Upper lobe of right lung (tissue), 1 donor: ENCODE measurements at regions not wholly inside any gene's neighbourhood (a gene's known extent, or its start where the extent isn't known, plus 50 kb on each side); places are given as distances from the start of the nearest gene placed in this dataset.

Source experiments
- ATAC-seq: fragments of 200-7000 bp; cut with Tn5 transposase; one replicate; pipeline ENCODE4 v1.9.1; 2020; ENCODE audit warnings: mild to moderate bottlenecking, moderate library complexity
- DNase-seq: peaks from one replicate; pipeline ENCODE4 v3.0.0-alpha.2; 2020
- H3K27ac ChIP-seq: fragments of 200-600 bp; one replicate; pipeline ENCODE4 v1.8.0; 2022
- H3K27me3 ChIP-seq: fragments of 200-600 bp; one replicate; pipeline ENCODE4 v1.8.0; 2022; ENCODE audit warnings: mild to moderate bottlenecking
- H3K36me3 ChIP-seq: fragments of 200-600 bp; one replicate; pipeline ENCODE4 v1.8.0; 2022
- H3K4me1 ChIP-seq: fragments of 200-600 bp; one replicate; pipeline ENCODE4 v1.8.0; 2022
- H3K4me3 ChIP-seq: fragments of 200-600 bp; one replicate; pipeline ENCODE4 v1.8.0; 2022; ENCODE audit warnings: mild to moderate bottlenecking
- H3K9me3 ChIP-seq: fragments of 200-600 bp; one replicate; pipeline ENCODE4 v1.8.0; 2022
- intact Hi-C: fragments of 100-400 bp; cut with DNase I; formaldehyde crosslinking; loops from one replicate; pipeline ENCODE4 v1.11.0; 2022
- TF ChIP-seq, protein P1 (sequence below): fragments of 200-600 bp; IDR thresholded peaks from one replicate; pipeline ENCODE4 v1.8.0; 2022; ENCODE audit warnings: antibody characterized with exemption
- donor health status: DM: no; HTN: yes; CAD: no; lungs with severe emphysema.

DNA sequence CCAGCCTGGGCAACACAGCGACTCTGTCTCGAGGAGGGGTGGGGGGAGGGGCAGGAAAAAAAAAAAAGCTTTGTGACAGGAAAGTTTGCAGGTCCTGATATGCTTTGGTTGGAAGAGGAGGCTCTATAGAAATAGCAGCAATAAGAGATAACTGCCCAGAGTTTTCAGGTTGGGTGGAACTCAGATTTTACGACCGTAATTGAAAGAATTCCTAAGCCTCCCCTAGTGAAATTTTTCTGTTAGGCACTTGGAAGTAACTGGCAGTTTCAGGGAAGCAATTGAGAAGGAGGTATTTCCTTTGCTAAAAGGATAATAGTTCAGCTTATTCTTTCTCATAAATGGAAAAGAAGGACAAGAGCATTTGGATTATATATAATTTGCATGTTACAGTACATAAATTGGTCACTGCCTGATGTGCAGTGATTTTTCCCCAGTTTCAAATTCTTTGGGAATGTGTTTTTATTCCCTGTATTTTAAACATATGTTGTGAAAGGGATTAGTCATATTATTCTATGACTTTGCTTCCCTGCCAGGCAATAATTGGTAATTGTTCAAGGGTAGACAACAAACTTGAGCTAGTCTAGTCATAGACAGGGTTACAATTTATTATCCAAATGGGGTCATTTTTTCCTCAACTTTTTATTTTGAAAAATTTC lies 452.8 kb downstream of the AEBP2 start:
- no peak overlapping the region for H3K4me3 ChIP-seq
- no peak for ATAC-seq
- no peak overlapping the region for H3K27ac ChIP-seq

DNA sequence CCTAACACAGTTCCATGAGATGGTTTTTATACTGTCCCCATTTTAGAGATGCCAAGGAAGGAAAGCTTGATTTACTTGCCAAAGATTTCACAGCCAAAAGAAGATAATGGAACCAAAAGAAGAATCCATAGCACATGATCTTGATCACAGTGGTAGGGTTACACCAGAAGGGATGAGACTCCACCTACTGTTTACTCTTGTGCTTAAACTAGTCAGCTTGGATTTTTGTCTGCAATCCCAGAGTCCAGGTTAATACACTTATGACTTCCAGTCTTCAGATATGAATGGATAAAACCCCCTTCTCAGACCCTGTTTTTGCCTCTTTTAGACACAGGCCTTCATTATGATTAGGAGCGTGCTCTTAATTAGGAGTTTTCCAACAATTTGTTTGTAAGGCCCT lies 454.2 kb downstream of the AEBP2 start:
- H3K27ac ChIP-seq: no peak overlapping the region
- H3K9me3 ChIP-seq: no peaks in the 10 kb centered on the region
- intact Hi-C loops: no loop called here
- DNase-seq (no peak), ATAC-seq (peak; percentile 72)
- no peaks in the 10 kb centered on the region for H3K4me1 ChIP-seq
- no peaks in the 10 kb centered on the region for H3K27me3 ChIP-seq
- H3K36me3 ChIP-seq: no peaks in the 10 kb centered on the region
- TF ChIP-seq, protein P1, sequence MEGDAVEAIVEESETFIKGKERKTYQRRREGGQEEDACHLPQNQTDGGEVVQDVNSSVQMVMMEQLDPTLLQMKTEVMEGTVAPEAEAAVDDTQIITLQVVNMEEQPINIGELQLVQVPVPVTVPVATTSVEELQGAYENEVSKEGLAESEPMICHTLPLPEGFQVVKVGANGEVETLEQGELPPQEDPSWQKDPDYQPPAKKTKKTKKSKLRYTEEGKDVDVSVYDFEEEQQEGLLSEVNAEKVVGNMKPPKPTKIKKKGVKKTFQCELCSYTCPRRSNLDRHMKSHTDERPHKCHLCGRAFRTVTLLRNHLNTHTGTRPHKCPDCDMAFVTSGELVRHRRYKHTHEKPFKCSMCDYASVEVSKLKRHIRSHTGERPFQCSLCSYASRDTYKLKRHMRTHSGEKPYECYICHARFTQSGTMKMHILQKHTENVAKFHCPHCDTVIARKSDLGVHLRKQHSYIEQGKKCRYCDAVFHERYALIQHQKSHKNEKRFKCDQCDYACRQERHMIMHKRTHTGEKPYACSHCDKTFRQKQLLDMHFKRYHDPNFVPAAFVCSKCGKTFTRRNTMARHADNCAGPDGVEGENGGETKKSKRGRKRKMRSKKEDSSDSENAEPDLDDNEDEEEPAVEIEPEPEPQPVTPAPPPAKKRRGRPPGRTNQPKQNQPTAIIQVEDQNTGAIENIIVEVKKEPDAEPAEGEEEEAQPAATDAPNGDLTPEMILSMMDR: peak; percentile 22
- H3K4me3 ChIP-seq: no peak overlapping the region

More for the DNA sequence above, 452.8 kb downstream of the AEBP2 start:
- Histone ChIP-seq H3K27me3 (no peaks in the 10 kb centered on the region), H3K36me3 (no peaks in the 10 kb centered on the region), H3K9me3 (no peaks in the 10 kb centered on the region), H3K4me1 (no peaks in the 10 kb centered on the region)
- TF ChIP-seq, protein P1: no peak
- intact Hi-C loops: no loop called here
- no peak for DNase-seq

DNA sequence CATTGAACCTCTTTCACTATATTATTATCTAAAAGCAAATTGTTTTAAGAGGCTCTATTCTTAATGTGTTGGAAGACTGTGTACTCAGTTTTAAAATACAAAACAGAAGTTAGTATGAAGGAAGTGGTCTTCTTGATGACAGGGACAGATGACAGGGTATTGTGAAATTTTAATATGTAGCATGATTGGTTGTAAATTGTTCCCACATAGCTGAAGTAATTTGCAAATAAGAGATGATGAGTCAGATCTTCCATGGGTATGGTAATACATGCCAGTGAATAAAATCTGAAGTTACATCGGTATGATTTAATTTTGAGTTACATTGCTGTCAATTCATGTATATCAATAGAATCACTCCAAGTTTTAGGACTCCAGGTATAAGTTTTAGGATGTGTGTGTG lies 454.8 kb downstream of the AEBP2 start:
- H3K4me3 ChIP-seq: no peak overlapping the region
- DNase-seq (no peak), ATAC-seq (peak; percentile 36)
- H3K4me1 ChIP-seq: no peaks in the 10 kb centered on the region
- H3K9me3 ChIP-seq: no peaks in the 10 kb centered on the region
- no peak overlapping the region for H3K27ac ChIP-seq
- no peaks in the 10 kb centered on the region for H3K36me3 ChIP-seq
- TF ChIP-seq, protein P1: no peak
- no peaks in the 10 kb centered on the region for H3K27me3 ChIP-seq
- intact Hi-C loops: no loop called here

DNA sequence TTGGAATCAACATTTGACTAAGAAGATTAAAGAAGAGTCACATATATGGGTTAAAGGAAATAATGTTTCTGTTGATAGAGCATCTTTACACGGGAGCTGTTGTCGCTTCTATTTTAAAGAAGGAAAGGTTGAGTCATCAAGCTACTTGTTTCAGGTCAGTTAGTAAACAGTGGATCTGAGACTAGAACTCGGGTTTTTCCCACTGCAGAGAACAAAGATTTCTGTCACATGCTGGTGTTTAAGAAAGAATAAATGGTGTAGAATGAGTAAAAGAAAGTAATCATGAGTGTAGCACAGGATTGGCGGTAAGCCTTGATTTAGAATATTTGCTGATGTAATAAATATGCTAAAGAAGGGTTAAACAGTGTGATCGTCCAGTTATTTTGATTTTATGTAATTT lies 455.5 kb downstream of the AEBP2 start:
- Histone ChIP-seq H3K4me1 (no peaks in the 10 kb centered on the region), H3K9me3 (no peaks in the 10 kb centered on the region), H3K27me3 (no peaks in the 10 kb centered on the region), H3K4me3 (no peak overlapping the region), H3K36me3 (no peaks in the 10 kb centered on the region), H3K27ac (no peak overlapping the region)
- DNase-seq: no peak
- ATAC-seq: no peak
- intact Hi-C loops: no loop called here
- TF ChIP-seq, protein P1: no peak

DNA sequence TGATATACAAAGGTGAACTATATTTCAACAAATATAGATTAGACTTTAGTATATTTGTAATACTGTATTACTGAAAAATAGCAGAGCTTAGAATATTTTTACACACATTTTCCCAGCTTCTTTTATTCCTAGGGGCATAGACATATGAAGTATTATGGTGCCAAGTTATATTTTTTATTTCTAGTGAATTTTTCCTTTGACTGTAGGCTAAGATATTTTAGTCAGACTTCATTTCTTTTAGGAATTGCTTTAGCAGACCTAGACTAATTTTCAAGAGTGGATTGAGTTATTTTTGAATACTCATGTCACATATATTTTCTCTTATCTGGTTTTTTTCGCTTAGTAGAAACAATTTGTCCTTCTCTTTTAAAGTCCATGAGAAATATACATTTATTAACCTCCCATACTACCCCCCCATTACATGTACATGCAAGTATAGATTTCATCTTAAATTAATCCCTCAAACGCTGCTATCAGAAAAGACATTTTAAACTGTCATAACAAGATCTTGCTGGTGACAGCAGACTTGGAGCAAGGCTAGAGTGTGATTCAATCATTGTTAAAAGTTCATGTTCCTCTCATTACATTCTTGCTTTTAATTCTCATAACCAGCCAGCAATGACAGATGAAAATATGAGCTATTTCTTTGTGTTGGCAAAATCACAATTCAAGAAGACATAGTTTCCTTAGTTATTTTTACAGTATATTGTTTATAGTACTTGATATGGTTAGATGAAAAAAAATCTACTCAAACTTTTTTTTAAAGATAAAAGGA lies 456.1 kb downstream of the AEBP2 start:
- no peaks in the 10 kb centered on the region for H3K36me3 ChIP-seq
- no peaks in the 10 kb centered on the region for H3K27me3 ChIP-seq
- intact Hi-C loops: no loop called here
- H3K4me1 ChIP-seq: no peaks in the 10 kb centered on the region
- DNase-seq: no peak
- no peak overlapping the region for H3K4me3 ChIP-seq
- TF ChIP-seq, protein P1: no peak
- no peak overlapping the region for H3K27ac ChIP-seq
- no peak for ATAC-seq
- H3K9me3 ChIP-seq: no peaks in the 10 kb centered on the region
